OCI-LY7 (cell line): ENCODE measurements at regions not wholly inside any gene's neighbourhood (a gene's known extent, or its start where the extent isn't known, plus 50 kb on each side); places are given as distances from the start of the nearest gene placed in this dataset.

Experiments
- EZH2phosphoT487 ChIP-seq: fragments of 200-600 bp; sonication (generic); IDR thresholded peaks from 2 replicates; pipeline ENCODE4 v1.6.1; 2018; ENCODE audit warnings: low read depth, borderline replicate concordance, mild to moderate bottlenecking, mixed run types, antibody characterized with exemption, low read length, moderate library complexity, mixed read lengths
- TF ChIP-seq, protein P1 (sequence below): fragments of 200-600 bp; sonication (generic); conservative IDR thresholded peaks from 2 replicates; pipeline ENCODE4 v1.5.1; 2014; ENCODE audit warnings: mild to moderate bottlenecking, antibody characterized with exemption, low read length, moderate library complexity, mixed read lengths

DNA sequence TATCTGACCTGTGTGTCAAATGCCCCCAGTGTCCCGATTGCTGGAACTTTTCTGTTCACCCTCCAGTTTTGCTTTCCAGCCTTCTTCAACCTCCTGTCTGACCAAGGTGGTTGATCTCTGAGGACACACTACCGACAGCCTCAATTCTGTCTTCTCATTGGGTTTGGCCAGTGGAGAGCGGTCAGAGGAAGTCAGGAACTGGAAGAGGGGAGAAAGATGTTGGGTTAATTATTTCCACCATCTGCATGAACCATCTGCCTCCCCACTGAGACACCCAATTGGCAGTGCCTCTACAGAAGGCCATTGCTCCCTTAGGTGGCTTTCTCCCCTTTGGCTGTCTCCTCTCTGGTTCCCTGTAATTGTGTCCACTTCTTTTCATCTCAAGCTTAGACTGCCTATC lies 154.3 kb upstream of the RAI14 start:
- TF ChIP-seq, protein P1, sequence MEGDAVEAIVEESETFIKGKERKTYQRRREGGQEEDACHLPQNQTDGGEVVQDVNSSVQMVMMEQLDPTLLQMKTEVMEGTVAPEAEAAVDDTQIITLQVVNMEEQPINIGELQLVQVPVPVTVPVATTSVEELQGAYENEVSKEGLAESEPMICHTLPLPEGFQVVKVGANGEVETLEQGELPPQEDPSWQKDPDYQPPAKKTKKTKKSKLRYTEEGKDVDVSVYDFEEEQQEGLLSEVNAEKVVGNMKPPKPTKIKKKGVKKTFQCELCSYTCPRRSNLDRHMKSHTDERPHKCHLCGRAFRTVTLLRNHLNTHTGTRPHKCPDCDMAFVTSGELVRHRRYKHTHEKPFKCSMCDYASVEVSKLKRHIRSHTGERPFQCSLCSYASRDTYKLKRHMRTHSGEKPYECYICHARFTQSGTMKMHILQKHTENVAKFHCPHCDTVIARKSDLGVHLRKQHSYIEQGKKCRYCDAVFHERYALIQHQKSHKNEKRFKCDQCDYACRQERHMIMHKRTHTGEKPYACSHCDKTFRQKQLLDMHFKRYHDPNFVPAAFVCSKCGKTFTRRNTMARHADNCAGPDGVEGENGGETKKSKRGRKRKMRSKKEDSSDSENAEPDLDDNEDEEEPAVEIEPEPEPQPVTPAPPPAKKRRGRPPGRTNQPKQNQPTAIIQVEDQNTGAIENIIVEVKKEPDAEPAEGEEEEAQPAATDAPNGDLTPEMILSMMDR = no peak
- no peak for TF ChIP-seq EZH2phosphoT487
